ENCODE measurements at regions not wholly inside any gene's neighbourhood (a gene's known extent, or its start where the extent isn't known, plus 50 kb on each side); places are given as distances from the start of the nearest gene placed in this dataset.

DNA sequence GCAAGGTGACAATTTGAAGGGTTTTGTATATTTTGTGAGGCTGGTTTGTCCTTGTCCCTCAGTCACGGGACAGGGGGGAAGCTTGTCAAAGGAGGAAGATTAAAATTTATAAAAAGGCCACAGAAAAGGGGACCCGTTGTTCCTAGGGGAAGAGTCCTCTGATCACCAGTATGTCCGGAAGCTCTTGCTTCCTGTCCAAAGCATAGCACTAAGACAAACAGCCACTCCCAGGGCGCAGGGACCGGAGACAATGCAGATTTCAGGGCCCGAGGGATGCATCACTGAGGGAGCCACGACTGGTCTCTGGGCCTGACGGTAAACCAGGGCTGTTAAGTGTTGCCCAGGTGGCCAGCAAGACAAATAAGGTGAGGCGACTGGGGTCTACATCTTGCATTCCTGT, 95.2 kb downstream of the MAF start:
- peaks cover 12% of the 10 kb centered on the region for H3K27me3 Mint-ChIP-seq (ENCODE audit: low read depth, unreplicated experiment)
- Histone ChIP-seq H4K20me1 (ENCODE audit: insufficient read depth, low read length) (no peaks in the 10 kb centered on the region), H2AFZ (ENCODE audit: low read depth, low read length) (no peak overlapping the region), H3K4me2 (ENCODE audit: low read length) (no peak overlapping the region), H3K36me3 (ENCODE audit: insufficient read depth, low read length) (no peaks in the 10 kb centered on the region), H3K27ac (ENCODE audit: low read depth, low read length) (no peak overlapping the region), H3K27me3 (ENCODE audit: insufficient read depth, low read length) (no peaks in the 10 kb centered on the region), H3K9ac (ENCODE audit: low read length) (no peak overlapping the region), H3K4me1 (ENCODE audit: insufficient read depth, low read length) (no peaks in the 10 kb centered on the region), H3K4me3 (ENCODE audit: insufficient read depth, low read depth, low read length) (no peak overlapping the region), H3K9me3 (ENCODE audit: insufficient read depth, low read depth, low read length) (no peaks in the 10 kb centered on the region), H3K79me2 (ENCODE audit: insufficient read depth, low read length) (no peaks in the 10 kb centered on the region)
- TF ChIP-seq, protein P1, sequence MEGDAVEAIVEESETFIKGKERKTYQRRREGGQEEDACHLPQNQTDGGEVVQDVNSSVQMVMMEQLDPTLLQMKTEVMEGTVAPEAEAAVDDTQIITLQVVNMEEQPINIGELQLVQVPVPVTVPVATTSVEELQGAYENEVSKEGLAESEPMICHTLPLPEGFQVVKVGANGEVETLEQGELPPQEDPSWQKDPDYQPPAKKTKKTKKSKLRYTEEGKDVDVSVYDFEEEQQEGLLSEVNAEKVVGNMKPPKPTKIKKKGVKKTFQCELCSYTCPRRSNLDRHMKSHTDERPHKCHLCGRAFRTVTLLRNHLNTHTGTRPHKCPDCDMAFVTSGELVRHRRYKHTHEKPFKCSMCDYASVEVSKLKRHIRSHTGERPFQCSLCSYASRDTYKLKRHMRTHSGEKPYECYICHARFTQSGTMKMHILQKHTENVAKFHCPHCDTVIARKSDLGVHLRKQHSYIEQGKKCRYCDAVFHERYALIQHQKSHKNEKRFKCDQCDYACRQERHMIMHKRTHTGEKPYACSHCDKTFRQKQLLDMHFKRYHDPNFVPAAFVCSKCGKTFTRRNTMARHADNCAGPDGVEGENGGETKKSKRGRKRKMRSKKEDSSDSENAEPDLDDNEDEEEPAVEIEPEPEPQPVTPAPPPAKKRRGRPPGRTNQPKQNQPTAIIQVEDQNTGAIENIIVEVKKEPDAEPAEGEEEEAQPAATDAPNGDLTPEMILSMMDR (IDR thresholded peaks at IDR 0.05; ENCODE audit: insufficient read depth, low read depth, low read length) = no peak
- TF ChIP-seq EZH2 (IDR thresholded peaks at IDR 0.05; ENCODE audit: insufficient read depth, low read length) = no peak
- H3K9me3 Mint-ChIP-seq (ENCODE audit: unreplicated experiment) = peaks cover 4% of the 10 kb centered on the region
- H3K27ac Mint-ChIP-seq (ENCODE audit: unreplicated experiment) = no peak overlapping the region
- FAIRE-seq (no peak), DNase-seq (ENCODE audit: low read depth) (no peak)
- H3K4me1 Mint-ChIP-seq (ENCODE audit: low read depth, unreplicated experiment) = no peaks in the 10 kb centered on the region
- no peaks in the 10 kb centered on the region for H3K36me3 Mint-ChIP-seq (ENCODE audit: low read depth, unreplicated experiment)
- H3K4me3 Mint-ChIP-seq (ENCODE audit: unreplicated experiment) = no peak overlapping the region

DNA sequence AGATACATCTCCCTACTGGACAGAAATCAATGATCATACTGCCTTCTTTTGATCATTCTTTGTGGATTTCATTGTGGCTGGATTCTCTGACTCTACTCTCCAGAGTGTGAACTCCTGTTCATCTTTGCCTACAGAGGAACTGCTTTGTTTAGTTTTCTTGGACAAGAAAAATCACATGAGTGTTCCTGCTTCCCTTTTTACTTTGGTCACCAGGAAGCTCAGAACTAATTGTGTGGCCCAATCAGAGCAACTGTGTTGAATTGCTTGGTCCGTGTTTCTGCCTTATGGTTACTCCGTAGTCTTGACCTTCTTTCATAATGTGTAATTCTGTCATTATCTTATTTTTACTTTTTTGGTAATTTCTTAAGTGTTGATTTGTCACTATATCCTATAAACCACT, 97.0 kb downstream of the MAF start:
- H3K27me3 Mint-ChIP-seq (ENCODE audit: low read depth, unreplicated experiment) = peaks cover 12% of the 10 kb centered on the region
- Histone ChIP-seq H3K9ac (ENCODE audit: low read length) (no peak overlapping the region), H4K20me1 (ENCODE audit: insufficient read depth, low read length) (no peaks in the 10 kb centered on the region), H3K4me3 (ENCODE audit: insufficient read depth, low read depth, low read length) (no peak overlapping the region), H3K79me2 (ENCODE audit: insufficient read depth, low read length) (no peaks in the 10 kb centered on the region), H3K36me3 (ENCODE audit: insufficient read depth, low read length) (no peaks in the 10 kb centered on the region), H3K4me2 (ENCODE audit: low read length) (no peak overlapping the region), H3K4me1 (ENCODE audit: insufficient read depth, low read length) (no peaks in the 10 kb centered on the region), H3K27me3 (ENCODE audit: insufficient read depth, low read length) (no peaks in the 10 kb centered on the region), H3K27ac (ENCODE audit: low read depth, low read length) (no peak overlapping the region), H2AFZ (ENCODE audit: low read depth, low read length) (no peak overlapping the region), H3K9me3 (ENCODE audit: insufficient read depth, low read depth, low read length) (peaks cover 4% of the 10 kb centered on the region)
- DNase-seq (ENCODE audit: low read depth) = no peak
- H3K4me1 Mint-ChIP-seq (ENCODE audit: low read depth, unreplicated experiment) = no peaks in the 10 kb centered on the region
- no peak for FAIRE-seq
- H3K9me3 Mint-ChIP-seq (ENCODE audit: unreplicated experiment) = peaks cover 7% of the 10 kb centered on the region
- H3K27ac Mint-ChIP-seq (ENCODE audit: unreplicated experiment) = no peak overlapping the region
- TF ChIP-seq EZH2 (IDR thresholded peaks at IDR 0.05; ENCODE audit: insufficient read depth, low read length) = no peak
- TF ChIP-seq, protein P1 (IDR thresholded peaks at IDR 0.05; ENCODE audit: insufficient read depth, low read depth, low read length) = no peak
- H3K4me3 Mint-ChIP-seq (ENCODE audit: unreplicated experiment) = no peak overlapping the region
- no peaks in the 10 kb centered on the region for H3K36me3 Mint-ChIP-seq (ENCODE audit: low read depth, unreplicated experiment)

DNA sequence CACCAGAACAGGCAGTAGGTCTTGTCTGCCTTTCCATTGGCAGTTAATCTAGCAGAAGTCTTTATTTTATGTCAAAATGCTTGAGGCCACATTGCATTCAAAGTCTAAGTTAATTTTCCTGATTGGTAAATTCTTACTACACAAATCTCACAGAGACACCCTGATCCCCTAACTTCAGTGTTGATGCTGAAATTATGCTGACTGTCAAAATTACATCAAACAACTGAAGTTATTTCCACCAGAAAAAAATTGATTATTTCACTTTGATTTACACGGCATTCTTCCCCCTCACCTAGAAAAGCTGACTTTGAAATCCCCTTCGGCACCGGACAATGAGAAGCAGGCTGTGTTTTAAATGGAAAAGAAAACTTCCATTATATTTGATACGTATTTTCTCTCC, 99.1 kb downstream of the MAF start:
- Mint-ChIP-seq H3K4me1 (ENCODE audit: low read depth, unreplicated experiment) (no peaks in the 10 kb centered on the region), H3K27me3 (ENCODE audit: low read depth, unreplicated experiment) (peaks cover 9% of the 10 kb centered on the region), H3K27ac (ENCODE audit: unreplicated experiment) (no peak overlapping the region), H3K4me3 (ENCODE audit: unreplicated experiment) (no peak overlapping the region), H3K9me3 (ENCODE audit: unreplicated experiment) (peaks cover 6% of the 10 kb centered on the region), H3K36me3 (ENCODE audit: low read depth, unreplicated experiment) (no peaks in the 10 kb centered on the region)
- Histone ChIP-seq H3K27ac (ENCODE audit: low read depth, low read length) (no peak overlapping the region), H3K79me2 (ENCODE audit: insufficient read depth, low read length) (no peaks in the 10 kb centered on the region), H2AFZ (ENCODE audit: low read depth, low read length) (no peak overlapping the region), H3K4me1 (ENCODE audit: insufficient read depth, low read length) (no peaks in the 10 kb centered on the region), H3K4me3 (ENCODE audit: insufficient read depth, low read depth, low read length) (no peak overlapping the region), H3K4me2 (ENCODE audit: low read length) (no peak overlapping the region), H3K36me3 (ENCODE audit: insufficient read depth, low read length) (no peaks in the 10 kb centered on the region), H3K9me3 (ENCODE audit: insufficient read depth, low read depth, low read length) (peaks cover 4% of the 10 kb centered on the region), H4K20me1 (ENCODE audit: insufficient read depth, low read length) (no peaks in the 10 kb centered on the region), H3K27me3 (ENCODE audit: insufficient read depth, low read length) (no peaks in the 10 kb centered on the region), H3K9ac (ENCODE audit: low read length) (no peak overlapping the region)
- FAIRE-seq (no peak), DNase-seq (ENCODE audit: low read depth) (no peak)
- TF ChIP-seq, protein P1 (IDR thresholded peaks at IDR 0.05; ENCODE audit: insufficient read depth, low read depth, low read length) = no peak
- TF ChIP-seq EZH2 (IDR thresholded peaks at IDR 0.05; ENCODE audit: insufficient read depth, low read length) = no peak
